BLaER1 (cell line): ENCODE measurements at regions not wholly inside any gene's neighbourhood (a gene's known extent, or its start where the extent isn't known, plus 50 kb on each side); places are given as distances from the start of the nearest gene placed in this dataset.

Experiments used
- H3K27ac ChIP-seq: shearing (Covaris generic); formaldehyde crosslinking; 2 replicates; pipeline ENCODE4 v1.8.1; 2022
- H3K27me3 ChIP-seq: shearing (Covaris generic); formaldehyde crosslinking; 2 replicates; pipeline ENCODE4 v1.8.1; 2022
- H3K36me3 ChIP-seq: shearing (Covaris generic); formaldehyde crosslinking; 2 replicates; pipeline ENCODE4 v1.8.1; 2022
- H3K4me1 ChIP-seq: shearing (Covaris generic); formaldehyde crosslinking; 2 replicates; pipeline ENCODE4 v1.8.1; 2022
- H3K4me2 ChIP-seq: shearing (Covaris generic); formaldehyde crosslinking; 2 replicates; pipeline ENCODE4 v1.8.1; 2022
- H3K4me3 ChIP-seq: shearing (Covaris generic); formaldehyde crosslinking; 2 replicates; pipeline ENCODE4 v1.8.1; 2022
- H3K9ac ChIP-seq: shearing (Covaris generic); formaldehyde crosslinking; 2 replicates; pipeline ENCODE4 v1.8.1; 2022
- H3K9me3 ChIP-seq: shearing (Covaris generic); formaldehyde crosslinking; 2 replicates; pipeline ENCODE4 v1.8.1; 2022
- H4K20me1 ChIP-seq: shearing (Covaris generic); formaldehyde crosslinking; 2 replicates; pipeline ENCODE4 v1.8.1; 2022
- Cebpa-rat ChIP-seq: shearing (Covaris generic); IDR thresholded peaks from 2 replicates; pipeline ENCODE4 v1.8.1; 2022

DNA sequence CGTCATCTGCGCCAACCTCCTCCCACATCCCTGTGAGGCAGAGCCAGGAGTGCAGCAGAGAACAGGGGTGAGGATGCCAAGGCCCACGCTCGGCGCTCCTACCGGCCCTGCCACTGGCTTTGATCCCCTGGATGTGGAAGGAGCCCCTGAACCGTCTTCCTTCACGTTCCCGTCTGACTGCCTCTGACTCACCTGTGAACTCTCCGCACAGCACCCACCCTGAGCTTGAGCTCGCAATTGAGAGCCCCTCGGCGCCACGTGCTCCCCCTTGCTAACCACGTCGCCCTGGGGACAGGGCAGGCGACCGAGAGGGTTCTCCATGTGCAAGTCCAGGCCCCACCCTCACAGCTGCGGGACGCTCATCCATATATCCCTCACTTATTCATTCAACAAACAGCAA is 645.3 kb downstream of the BRD1 start:
- no peaks in the 10 kb centered on the region for H3K36me3 ChIP-seq

DNA sequence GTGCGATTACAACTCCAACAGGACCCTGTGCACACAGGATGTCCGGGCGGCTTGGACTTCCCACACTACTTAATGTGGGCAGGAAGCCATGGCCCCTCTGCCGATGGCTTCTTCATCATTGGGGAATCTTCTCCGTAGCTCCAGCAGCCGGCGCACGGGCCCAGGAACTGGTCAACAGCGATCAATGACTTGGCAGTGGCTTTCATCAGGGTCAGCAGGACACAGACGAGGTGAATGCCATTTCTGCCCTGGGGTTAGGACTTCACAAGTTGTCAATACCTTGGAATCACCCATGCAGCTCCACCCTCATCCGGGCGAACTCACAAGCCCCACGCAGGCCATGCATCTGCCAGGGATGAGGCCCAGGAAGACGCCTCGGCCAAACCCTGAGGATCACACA is 645.7 kb downstream of the BRD1 start:
- no peak for TF ChIP-seq Cebpa-rat
- H3K4me1 ChIP-seq, result peaks cover 7% of the 10 kb centered on the region
- no peak overlapping the region for H3K4me3 ChIP-seq
- no peak overlapping the region for H3K9ac ChIP-seq
- H4K20me1 ChIP-seq, result no peaks in the 10 kb centered on the region
- H3K27me3 ChIP-seq, result no peaks in the 10 kb centered on the region
- no peak overlapping the region for H3K27ac ChIP-seq
- H3K4me2 ChIP-seq, result no peak overlapping the region
- H3K9me3 ChIP-seq, result no peaks in the 10 kb centered on the region
- H3K36me3 ChIP-seq, result no peaks in the 10 kb centered on the region

More for the DNA sequence above, 645.3 kb downstream of the BRD1 start:
- H3K9ac ChIP-seq, result no peak overlapping the region
- no peaks in the 10 kb centered on the region for H3K27me3 ChIP-seq
- no peaks in the 10 kb centered on the region for H3K9me3 ChIP-seq
- H3K4me2 ChIP-seq, result no peak overlapping the region
- H3K4me3 ChIP-seq, result no peak overlapping the region
- TF ChIP-seq Cebpa-rat, result no peak
- H3K27ac ChIP-seq, result no peak overlapping the region
- peaks cover 7% of the 10 kb centered on the region for H3K4me1 ChIP-seq
- H4K20me1 ChIP-seq, result no peaks in the 10 kb centered on the region

DNA sequence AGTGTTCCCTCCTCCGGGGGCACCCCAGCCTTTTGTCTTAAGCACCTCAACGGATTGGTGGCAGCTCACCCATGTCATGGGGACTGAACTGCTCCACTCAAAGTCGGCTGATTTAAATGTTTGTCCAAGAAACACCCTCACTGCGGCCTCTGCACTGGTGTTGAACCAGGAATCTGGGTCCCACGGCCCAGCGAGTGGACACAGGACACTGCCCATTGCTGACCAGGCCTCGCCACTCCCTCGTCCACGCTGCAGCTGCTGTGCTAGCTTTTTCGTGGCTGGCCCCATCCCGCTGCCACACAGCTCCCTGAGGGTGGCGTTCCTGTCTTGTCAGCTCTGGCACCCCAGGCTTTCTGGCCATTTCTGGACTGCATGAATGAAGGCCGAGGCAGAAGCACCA is 646.2 kb downstream of the BRD1 start:
- peaks cover 7% of the 10 kb centered on the region for H3K4me1 ChIP-seq
- no peaks in the 10 kb centered on the region for H3K27me3 ChIP-seq

DNA sequence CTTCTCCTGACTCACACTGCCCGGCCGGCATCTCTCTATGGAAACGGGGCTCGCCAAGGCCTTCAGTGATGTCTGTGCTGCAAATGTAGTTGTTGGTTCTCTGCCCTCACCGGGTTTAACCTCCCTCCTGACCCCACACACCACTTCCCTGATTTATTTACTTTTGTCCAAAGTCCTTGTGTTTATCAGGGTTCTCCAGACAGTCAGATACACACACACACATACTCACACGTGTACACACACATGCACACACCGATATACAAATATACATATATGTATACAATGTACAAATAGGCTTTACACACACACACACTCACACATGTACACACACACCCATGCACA is 647.0 kb downstream of the BRD1 start:
- no peak overlapping the region for H3K4me3 ChIP-seq
- no peak overlapping the region for H3K4me2 ChIP-seq
- no peaks in the 10 kb centered on the region for H3K9me3 ChIP-seq
- H3K9ac ChIP-seq, result no peak overlapping the region
- no peaks in the 10 kb centered on the region for H3K27me3 ChIP-seq
- peaks cover 7% of the 10 kb centered on the region for H3K4me1 ChIP-seq
- H3K36me3 ChIP-seq, result no peaks in the 10 kb centered on the region
- no peak overlapping the region for H3K27ac ChIP-seq
- H4K20me1 ChIP-seq, result no peaks in the 10 kb centered on the region
- no peak for TF ChIP-seq Cebpa-rat

More for the DNA sequence above, 646.2 kb downstream of the BRD1 start:
- no peak for TF ChIP-seq Cebpa-rat
- Histone ChIP-seq H4K20me1 (no peaks in the 10 kb centered on the region), H3K4me2 (no peak overlapping the region), H3K36me3 (no peaks in the 10 kb centered on the region), H3K27ac (no peak overlapping the region), H3K9me3 (no peaks in the 10 kb centered on the region), H3K4me3 (no peak overlapping the region), H3K9ac (no peak overlapping the region)

DNA sequence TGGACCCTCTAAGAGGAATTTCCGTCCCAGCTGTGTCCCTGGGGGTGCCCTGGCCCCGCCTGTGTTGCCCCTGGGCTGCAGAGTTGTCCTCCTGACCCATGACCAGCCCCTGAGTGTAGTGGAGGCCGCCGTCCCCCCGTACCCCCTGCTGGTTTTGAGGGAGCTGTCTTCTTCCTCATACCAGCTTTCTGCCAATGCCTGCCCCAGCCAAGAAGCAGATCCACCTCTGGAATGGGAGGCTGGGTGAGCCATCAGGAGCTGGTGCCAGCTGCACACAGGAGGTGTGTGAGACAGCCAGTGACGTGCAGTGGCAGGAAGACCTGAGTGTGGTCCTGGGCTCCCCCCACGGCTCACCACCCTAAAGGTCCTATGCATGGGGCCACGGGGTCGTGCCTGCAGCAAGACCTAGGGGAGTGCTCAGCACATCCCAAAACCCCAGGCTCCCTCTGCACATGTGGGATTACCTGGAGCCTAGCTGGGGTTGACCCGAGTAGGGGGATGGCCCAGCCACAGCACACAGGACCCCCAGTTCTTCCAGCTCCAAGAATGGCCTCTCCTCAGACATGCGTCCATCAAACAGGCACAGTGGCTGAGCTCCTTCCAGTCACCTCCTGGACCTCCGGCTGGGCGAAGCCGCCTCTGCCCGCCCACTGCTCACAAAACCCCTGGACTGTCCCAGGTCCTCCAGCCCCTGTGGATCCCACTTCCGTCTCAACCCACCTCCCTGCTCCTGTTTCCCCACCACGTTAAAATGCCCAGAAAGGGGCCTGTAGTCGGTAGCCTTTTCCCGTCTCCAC is 647.6 kb downstream of the BRD1 start:
- peaks cover 6% of the 10 kb centered on the region for H3K4me1 ChIP-seq
- no peak overlapping the region for H3K4me3 ChIP-seq
- H3K36me3 ChIP-seq, result no peaks in the 10 kb centered on the region
- H3K27me3 ChIP-seq, result no peaks in the 10 kb centered on the region
- no peaks in the 10 kb centered on the region for H4K20me1 ChIP-seq
- TF ChIP-seq Cebpa-rat, result no peak
- H3K9me3 ChIP-seq, result no peaks in the 10 kb centered on the region
- no peak overlapping the region for H3K4me2 ChIP-seq
- no peak overlapping the region for H3K9ac ChIP-seq
- H3K27ac ChIP-seq, result no peak overlapping the region

DNA sequence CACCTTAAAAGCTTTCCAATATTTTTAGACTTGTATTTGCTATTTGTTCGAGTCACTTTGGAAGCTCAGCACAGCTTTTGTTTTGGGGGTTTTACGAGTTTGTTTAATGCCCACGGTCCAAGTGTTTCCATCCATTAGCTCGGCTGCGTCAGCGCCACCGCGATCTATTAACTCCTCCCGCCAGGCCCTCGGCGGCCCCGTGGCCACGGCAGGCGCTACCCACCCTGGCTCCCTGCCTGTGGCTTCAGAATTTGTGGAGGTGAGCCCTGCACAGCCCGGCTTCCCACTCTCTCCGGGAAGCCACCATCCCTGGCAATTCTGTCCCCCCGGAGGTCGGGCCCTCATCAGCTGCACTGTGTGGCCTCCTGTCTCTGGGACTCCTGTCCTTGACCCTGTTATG is 648.5 kb downstream of the BRD1 start:
- Histone ChIP-seq H3K4me2 (no peak overlapping the region), H3K4me3 (no peak overlapping the region), H3K27ac (no peak overlapping the region), H3K9me3 (no peaks in the 10 kb centered on the region), H3K9ac (no peak overlapping the region), H4K20me1 (no peaks in the 10 kb centered on the region), H3K4me1 (no peaks in the 10 kb centered on the region), H3K27me3 (no peaks in the 10 kb centered on the region), H3K36me3 (no peaks in the 10 kb centered on the region)
- no peak for TF ChIP-seq Cebpa-rat

DNA sequence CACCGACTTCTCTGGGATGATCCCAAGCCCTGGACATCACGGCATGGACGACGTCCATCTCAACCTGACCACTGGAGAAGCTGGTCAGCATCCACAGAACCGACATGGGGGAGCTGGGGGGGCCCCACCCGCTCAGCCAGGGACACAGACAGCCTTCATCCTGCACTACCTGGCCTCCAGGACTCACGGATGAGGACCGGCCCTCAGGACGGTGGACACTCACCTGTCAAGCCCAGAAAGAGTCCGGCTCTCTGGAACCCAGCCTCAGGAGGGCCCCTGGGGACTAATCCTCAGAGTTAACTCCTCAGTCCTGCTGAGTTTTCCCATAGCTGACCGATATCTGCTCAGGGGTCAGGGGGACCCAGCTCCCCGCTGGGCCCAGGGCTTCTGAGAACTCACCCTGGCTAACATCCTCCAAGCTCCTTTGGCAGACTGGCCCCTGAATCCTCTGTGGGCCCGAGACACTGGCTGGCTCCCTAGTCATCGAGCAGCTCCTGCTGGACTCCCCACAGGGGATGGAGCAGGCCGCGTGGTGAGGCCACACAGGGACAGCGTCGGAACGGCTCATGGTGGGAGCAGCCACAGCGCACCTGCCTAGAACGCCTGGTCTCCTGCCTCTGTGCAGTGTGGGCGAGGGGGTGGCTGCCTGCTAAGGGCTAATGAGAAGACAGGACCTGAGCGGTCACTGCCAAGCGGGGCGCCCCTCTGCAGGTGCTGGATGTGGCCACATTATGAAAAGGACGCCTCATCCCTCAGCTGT is 649.2 kb downstream of the BRD1 start:
- Histone ChIP-seq H4K20me1 (no peaks in the 10 kb centered on the region), H3K4me3 (no peak overlapping the region), H3K27ac (no peak overlapping the region), H3K27me3 (no peaks in the 10 kb centered on the region), H3K9ac (no peak overlapping the region), H3K4me2 (no peak overlapping the region), H3K36me3 (no peaks in the 10 kb centered on the region), H3K4me1 (no peaks in the 10 kb centered on the region), H3K9me3 (no peaks in the 10 kb centered on the region)
- TF ChIP-seq Cebpa-rat, result no peak

DNA sequence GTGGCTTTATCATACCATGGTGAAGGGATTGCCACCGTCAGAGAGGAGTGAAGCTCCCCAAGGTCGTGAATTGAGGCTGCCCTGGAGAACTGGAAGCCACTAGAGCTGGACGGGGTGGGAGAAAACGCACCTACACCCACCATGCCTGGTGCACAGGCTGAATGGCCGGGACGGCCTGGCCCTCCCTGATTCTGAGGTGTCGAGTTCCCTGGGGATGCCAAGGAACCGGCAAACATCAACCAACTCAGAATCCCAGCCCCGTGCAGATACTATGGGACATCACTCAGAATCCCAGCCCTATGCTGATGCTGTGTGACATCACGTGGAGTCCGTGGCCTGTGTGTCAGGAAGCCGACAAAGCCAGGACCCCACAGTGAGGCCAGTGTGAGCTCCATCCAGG is 650.0 kb downstream of the BRD1 start:
- H3K4me1 ChIP-seq, result no peaks in the 10 kb centered on the region
- no peaks in the 10 kb centered on the region for H3K9me3 ChIP-seq
- no peak overlapping the region for H3K9ac ChIP-seq
- no peak for TF ChIP-seq Cebpa-rat
- H3K36me3 ChIP-seq, result no peaks in the 10 kb centered on the region
- no peaks in the 10 kb centered on the region for H3K27me3 ChIP-seq
- H3K4me2 ChIP-seq, result no peak overlapping the region
- H4K20me1 ChIP-seq, result no peaks in the 10 kb centered on the region
- no peak overlapping the region for H3K27ac ChIP-seq
- no peak overlapping the region for H3K4me3 ChIP-seq

DNA sequence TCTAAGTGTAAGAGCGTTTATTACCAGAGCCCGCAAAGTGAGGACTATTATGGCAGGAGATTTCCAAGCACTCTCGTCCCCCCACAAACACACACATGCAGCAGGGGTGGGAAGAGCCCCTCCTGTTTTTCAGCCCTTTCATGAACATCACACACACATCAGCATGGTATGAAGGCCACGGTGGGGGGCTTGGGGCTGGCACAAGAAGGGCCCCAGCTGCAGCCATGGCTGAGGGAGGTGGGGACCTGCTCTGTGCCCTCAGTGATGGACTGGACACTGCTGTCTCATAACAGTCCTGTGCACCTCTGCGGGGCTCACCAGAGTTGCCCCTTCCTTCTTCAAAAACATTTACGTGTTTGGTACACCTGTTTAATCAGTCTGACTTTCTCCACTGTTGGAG is 650.7 kb downstream of the BRD1 start:
- H3K27me3 ChIP-seq, result no peaks in the 10 kb centered on the region
- H3K9me3 ChIP-seq, result peaks cover 3% of the 10 kb centered on the region
- H4K20me1 ChIP-seq, result no peaks in the 10 kb centered on the region
- H3K27ac ChIP-seq, result no peak overlapping the region
- no peak overlapping the region for H3K4me3 ChIP-seq
- H3K9ac ChIP-seq, result no peak overlapping the region
- no peaks in the 10 kb centered on the region for H3K36me3 ChIP-seq
- TF ChIP-seq Cebpa-rat, result no peak
- H3K4me2 ChIP-seq, result no peak overlapping the region
- no peaks in the 10 kb centered on the region for H3K4me1 ChIP-seq

DNA sequence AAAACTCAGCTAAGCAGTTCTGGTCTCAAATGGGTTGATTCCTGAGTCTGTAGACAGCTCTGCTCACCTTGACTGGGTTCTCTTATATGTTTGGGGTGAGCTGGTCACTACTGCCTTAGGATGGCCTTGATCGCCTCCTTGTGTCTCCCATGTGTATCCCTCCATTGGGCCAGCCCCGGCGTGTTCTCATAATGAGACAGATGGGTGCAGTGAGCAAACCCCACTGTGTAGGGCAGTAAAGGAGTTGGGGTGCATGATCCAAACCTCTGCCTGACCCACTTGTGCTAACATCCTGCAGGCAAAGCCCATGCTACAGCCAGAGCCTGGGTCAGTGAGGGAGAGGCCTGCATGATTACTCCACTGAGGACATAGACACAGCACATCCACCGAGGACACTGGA is 657.6 kb downstream of the BRD1 start:
- TF ChIP-seq Cebpa-rat, result no peak
- Histone ChIP-seq H3K36me3 (no peaks in the 10 kb centered on the region), H3K9me3 (peaks cover 31% of the 10 kb centered on the region)

More for the DNA sequence above, 657.6 kb downstream of the BRD1 start:
- H3K4me2 ChIP-seq, result no peak overlapping the region
- no peaks in the 10 kb centered on the region for H3K27me3 ChIP-seq
- no peak overlapping the region for H3K4me3 ChIP-seq
- no peak overlapping the region for H3K9ac ChIP-seq
- H4K20me1 ChIP-seq, result no peaks in the 10 kb centered on the region
- H3K27ac ChIP-seq, result no peak overlapping the region
- no peaks in the 10 kb centered on the region for H3K4me1 ChIP-seq
